Esophagus muscularis mucosa (tissue), 4 donors: ENCODE measurements at regions not wholly inside any gene's neighbourhood (a gene's known extent, or its start where the extent isn't known, plus 50 kb on each side); places are given as distances from the start of the nearest gene placed in this dataset.

Experiments
- DNase-seq: peaks from one replicate; pipeline ENCODE4 v3.0.0-alpha.2; 2017; ENCODE audit errors: extremely low spot score
- H3K27ac ChIP-seq, 4 donors: fragments of 200-600 bp; sonication (generic); replicated peaks in 1 of 4; 1 replicate in 3 of 4; 2 replicates in 1 of 4; pipeline ENCODE4 v1.5.1; 2016 to 2019; ENCODE audit warnings: mild to moderate bottlenecking in 1 of 4
- H3K27me3 ChIP-seq, 4 donors: fragments of 200-600 bp; sonication (generic); one replicate each; pipeline versions ENCODE4 v1.5.1 to v1.6.0; 2016 to 2019
- H3K36me3 ChIP-seq, 4 donors: fragments of 200-600 bp; sonication (generic); one replicate each; pipeline ENCODE4 v1.5.1; 2016 to 2019
- H3K4me1 ChIP-seq, 4 donors: fragments of 200-600 bp; sonication (generic); one replicate each; pipeline ENCODE4 v1.5.1; 2016 to 2019
- H3K4me3 ChIP-seq, 4 donors: fragments of 200-600 bp; sonication (generic); 1 replicate in 2 of 4; 2 replicates in 2 of 4; pipeline ENCODE4 v1.5.1; 2016 to 2019; ENCODE audit warnings: mild to moderate bottlenecking in 4 of 4, moderate library complexity in 1 of 4
- H3K9me3 ChIP-seq, 4 donors: fragments of 200-600 bp; sonication (generic); 1 replicate in 3 of 4; 2 replicates in 1 of 4; pipeline ENCODE4 v1.5.1; 2016 to 2019
- CTCF ChIP-seq, 3 experiments: fragments of 200-600 bp in 2 of 3; fragments of 450-650 bp in 1 of 3; sonication (generic) in 2 of 3; IDR thresholded peaks; one replicate each; pipeline ENCODE4 v1.5.1; 2017 to 2019; ENCODE audit warnings: antibody characterized with exemption in 3 of 3, mild to moderate bottlenecking in 2 of 3, moderate library complexity in 1 of 3
- EP300 ChIP-seq: sonication (generic); formaldehyde crosslinking; IDR thresholded peaks from one replicate; pipeline ENCODE4 v1.6.1; 2017; ENCODE audit warnings: antibody characterized with exemption
- POLR2A ChIP-seq: fragments of 450-650 bp; IDR thresholded peaks from one replicate; pipeline ENCODE4 v1.6.1; 2017; ENCODE audit warnings: antibody characterized with exemption, moderate library complexity, mild to moderate bottlenecking, low read depth
- POLR2AphosphoS5 ChIP-seq, 2 donors: sonication (generic); formaldehyde crosslinking; IDR thresholded peaks; one replicate each; pipeline ENCODE4 v1.6.1; 2017; ENCODE audit warnings: antibody characterized with exemption in 2 of 2
- WGBS: methylation state at CpG from one replicate; pipeline ENCODE4 v1.1.5; 2018; 5-methylcytosine and 5-hydroxymethylcytosine counted together
- intact Hi-C: fragments of 100-400 bp; cut with DNase I; formaldehyde crosslinking; loops from one replicate; pipeline ENCODE4 v1.15.1; 2023

DNA sequence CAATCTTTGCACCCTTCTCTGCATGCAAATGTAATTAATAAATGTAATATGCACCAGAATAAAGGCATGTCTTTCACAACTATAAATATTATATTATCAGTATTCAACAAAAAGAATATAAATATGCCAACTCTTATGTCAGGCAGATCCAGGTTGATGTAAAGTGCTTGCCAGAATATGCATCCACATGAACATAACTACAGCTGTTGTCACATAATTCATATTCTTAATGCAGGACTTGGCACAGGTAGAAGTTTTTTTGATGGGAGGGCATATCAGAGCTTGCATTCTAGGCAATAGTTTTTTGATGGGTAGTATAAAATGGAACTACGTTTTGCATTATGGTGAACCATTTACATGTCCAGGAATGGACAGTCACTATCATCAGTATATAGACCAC, 544.3 kb downstream of the ZNF804A start:
- H3K36me3 ChIP-seq = no peaks in the 10 kb centered on the region
- no peak overlapping the region for H3K27ac ChIP-seq
- TF ChIP-seq EP300 = no peak
- TF ChIP-seq POLR2AphosphoS5 (IDR thresholded peaks at IDR 0.05) = no peak
- TF ChIP-seq CTCF (IDR thresholded peaks at IDR 0.05) = no peak
- TF ChIP-seq POLR2A = no peak
- H3K4me1 ChIP-seq = no peaks in the 10 kb centered on the region
- WGBS = 61% methylated on average over 1 of the region's 1 CpG
- intact Hi-C loops = no loop called here
- no peaks in the 10 kb centered on the region for H3K9me3 ChIP-seq
- no peak for DNase-seq
- H3K27me3 ChIP-seq = no peaks in the 10 kb centered on the region
- H3K4me3 ChIP-seq = no peak overlapping the region

DNA sequence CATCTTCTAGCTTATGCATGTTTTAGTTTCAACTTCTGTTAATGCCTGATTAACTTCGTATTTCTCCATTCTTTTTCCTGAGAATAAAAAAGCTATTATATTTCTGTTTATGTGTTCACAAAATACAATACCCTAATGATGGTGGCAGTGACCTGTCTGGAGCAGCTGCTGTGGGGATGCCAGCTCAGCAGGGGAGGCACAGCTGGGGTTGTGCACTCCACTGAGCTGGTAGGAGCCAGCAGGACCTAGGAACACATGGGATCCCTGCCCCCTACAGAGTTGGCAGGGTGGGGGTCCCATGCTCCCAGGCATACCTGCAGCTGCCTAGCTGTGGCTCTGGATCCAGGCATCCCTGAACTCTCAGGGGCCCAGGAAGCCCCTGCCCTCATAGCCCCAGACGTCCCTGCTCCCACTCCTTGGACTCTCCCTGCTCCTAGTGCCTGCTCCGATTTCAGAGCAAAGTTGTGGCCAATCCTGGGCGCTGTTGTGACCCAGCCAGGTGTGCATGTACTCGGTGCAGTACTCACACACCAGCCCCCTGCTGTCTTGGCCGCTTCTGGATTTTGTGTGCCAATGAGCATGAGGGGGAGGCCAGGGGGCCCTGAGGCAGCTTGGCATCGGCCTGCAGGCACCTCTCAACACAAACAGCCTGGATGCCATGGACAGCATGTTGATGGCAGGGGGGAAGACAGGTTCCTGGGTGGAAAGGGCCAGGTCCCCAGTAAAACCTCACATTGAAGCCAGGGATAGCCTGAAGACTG, 546.0 kb downstream of the ZNF804A start:
- no peak for TF ChIP-seq POLR2A
- no peak for TF ChIP-seq POLR2AphosphoS5 (IDR thresholded peaks at IDR 0.05)
- no peak for TF ChIP-seq EP300
- TF ChIP-seq CTCF (IDR thresholded peaks at IDR 0.05) = no peak
- no peaks in the 10 kb centered on the region for H3K4me1 ChIP-seq
- DNase-seq = no peak
- H3K4me3 ChIP-seq = no peak overlapping the region
- no peaks in the 10 kb centered on the region for H3K36me3 ChIP-seq
- intact Hi-C loops = no loop called here
- no peak overlapping the region for H3K27ac ChIP-seq
- 82% methylated on average over 7 of the region's 7 CpGs for WGBS
- no peaks in the 10 kb centered on the region for H3K27me3 ChIP-seq
- no peaks in the 10 kb centered on the region for H3K9me3 ChIP-seq

GRCh38 chr2:185145316-185146121, 547.2 kb downstream of the ZNF804A start:
- H3K27me3 ChIP-seq = no peaks in the 10 kb centered on the region
- no peak overlapping the region for H3K27ac ChIP-seq
- H3K4me1 ChIP-seq = no peaks in the 10 kb centered on the region
- DNase-seq = no peak
- intact Hi-C loops = no loop called here
- TF ChIP-seq POLR2AphosphoS5 (IDR thresholded peaks at IDR 0.05) (no peak), POLR2A (no peak), CTCF (IDR thresholded peaks at IDR 0.05) (no peak), EP300 (no peak)
- no peaks in the 10 kb centered on the region for H3K36me3 ChIP-seq
- H3K4me3 ChIP-seq = no peak overlapping the region
- 79% methylated on average over 3 of the region's 11 CpGs for WGBS
- H3K9me3 ChIP-seq = no peaks in the 10 kb centered on the region

GRCh38 chr2:185147361-185147760, 549.0 kb downstream of the ZNF804A start:
- intact Hi-C loops = no loop called here

More at GRCh38 chr2:185147361-185147760, 549.0 kb downstream of the ZNF804A start:
- TF ChIP-seq CTCF (IDR thresholded peaks at IDR 0.05) (no peak), POLR2AphosphoS5 (IDR thresholded peaks at IDR 0.05) (no peak), EP300 (no peak), POLR2A (no peak)
- Histone ChIP-seq H3K36me3 (no peaks in the 10 kb centered on the region), H3K27ac (no peak overlapping the region), H3K27me3 (no peaks in the 10 kb centered on the region), H3K9me3 (no peaks in the 10 kb centered on the region), H3K4me3 (no peak overlapping the region), H3K4me1 (no peaks in the 10 kb centered on the region)
- DNase-seq = no peak
- WGBS = 77% methylated on average over 1 of the region's 1 CpG
